ENCODE measurements at regions not wholly inside any gene's neighbourhood (a gene's known extent, or its start where the extent isn't known, plus 50 kb on each side); places are given as distances from the start of the nearest gene placed in this dataset.

DNA sequence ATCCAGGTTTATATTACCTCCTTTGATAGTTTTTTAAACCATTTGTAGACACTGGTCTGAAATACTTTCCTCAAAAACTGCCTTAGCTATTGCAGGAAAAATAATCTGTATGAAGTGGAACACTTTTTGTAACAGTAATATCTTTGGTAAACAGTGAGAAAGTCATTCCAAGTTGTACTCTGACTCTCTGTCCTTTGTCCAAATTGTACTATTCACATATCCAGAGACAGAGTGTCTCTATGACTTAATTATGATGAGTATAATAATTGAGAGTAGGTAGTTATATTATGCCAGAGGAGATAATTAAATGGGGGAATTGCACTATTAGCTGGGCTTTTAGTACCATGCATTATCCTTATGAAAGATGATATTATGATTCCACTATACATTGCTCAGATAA lies 112.6 kb upstream of the LCORL start:
- Histone ChIP-seq H3K27ac (ENCODE audit: low read depth in 2 of 2, low read length in 1 of 2) (no peak overlapping the region), H3K4me2 (no peak overlapping the region), H3K79me2 (ENCODE audit: insufficient read depth) (no peaks in the 10 kb centered on the region), H2AFZ (ENCODE audit: low read depth) (no peak overlapping the region), H3K9ac (no peak overlapping the region), H3K4me3 (ENCODE audit: low read depth in 2 of 2, low read length in 1 of 2) (no peak overlapping the region), H4K20me1 (ENCODE audit: insufficient read depth) (no peaks in the 10 kb centered on the region), H3K4me1 (ENCODE audit: control insufficient read depth in 1 of 2, insufficient read depth in 2 of 2, low read depth in 1 of 2, low read length in 1 of 2) (no peaks in the 10 kb centered on the region), H3K9me2 (no peaks in the 10 kb centered on the region), H3K27me3 (ENCODE audit: insufficient read depth) (no peaks in the 10 kb centered on the region), H3K36me3 (replicated peaks in 1 of 2; ENCODE audit: control insufficient read depth in 1 of 2, insufficient read depth in 2 of 2, low read length in 1 of 2) (no peaks in the 10 kb centered on the region), H3F3A (replicated peaks; ENCODE audit: insufficient read depth) (no peaks in the 10 kb centered on the region), H3K9me3 (no peaks in the 10 kb centered on the region; the same call in 1 of the 2 replicates)
- ChIA-PET CTCF (no interaction called here), POLR2A (no interaction called here)
- no peak for TF ChIP-seq MXI1 (IDR thresholded peaks at IDR 0.05; ENCODE audit: low read depth, low read length)
- TF ChIP-seq NFIC (IDR thresholded peaks at IDR 0.05; ENCODE audit: borderline replicate concordance) = no peak
- TF ChIP-seq RXRA (IDR thresholded peaks at IDR 0.05; ENCODE audit: borderline replicate concordance, low read depth) = no peak
- TF ChIP-seq YY1 (IDR thresholded peaks at IDR 0.05; ENCODE audit: low read depth) = no peak
- no peak for TF ChIP-seq USF1 (IDR thresholded peaks at IDR 0.05; ENCODE audit: borderline replicate concordance, low read depth)
- no peak for TF ChIP-seq ELF1 (IDR thresholded peaks at IDR 0.05)
- no peak for DNase-seq

- POLR2A ChIA-PET = no interaction called here
- Histone ChIP-seq H3K27me3 (ENCODE audit: insufficient read depth) (no peaks in the 10 kb centered on the region), H3K27ac (ENCODE audit: low read depth in 2 of 2, low read length in 1 of 2) (no peak overlapping the region), H3K4me2 (no peak overlapping the region), H3K9ac (no peak overlapping the region), H2AFZ (ENCODE audit: low read depth) (no peak overlapping the region), H3F3A (replicated peaks; ENCODE audit: insufficient read depth) (no peaks in the 10 kb centered on the region), H3K9me3 (no peaks in the 10 kb centered on the region; the same call in 1 of the 2 replicates), H3K36me3 (replicated peaks in 1 of 2; ENCODE audit: control insufficient read depth in 1 of 2, insufficient read depth in 2 of 2, low read length in 1 of 2) (no peaks in the 10 kb centered on the region), H4K20me1 (ENCODE audit: insufficient read depth) (no peaks in the 10 kb centered on the region), H3K9me2 (no peaks in the 10 kb centered on the region), H3K79me2 (ENCODE audit: insufficient read depth) (no peaks in the 10 kb centered on the region), H3K4me1 (ENCODE audit: control insufficient read depth in 1 of 2, insufficient read depth in 2 of 2, low read depth in 1 of 2, low read length in 1 of 2) (no peaks in the 10 kb centered on the region), H3K4me3 (ENCODE audit: low read depth in 2 of 2, low read length in 1 of 2) (no peak overlapping the region)
- DNase-seq = no peak
- CTCF ChIA-PET = interaction anchor here (1.1 kb wide), 1 partner anchor 54 kb away, joined by 3 read pairs; no protein-coding TSS in a partner anchor
- WGBS (ENCODE audit: low lambda C conversion rate) = 64% methylated on average over 3 of the region's 3 CpGs
- TF ChIP-seq EZH2phosphoT487 (IDR thresholded peaks at IDR 0.05; ENCODE audit: borderline replicate concordance, low read depth) = no peak
- TF ChIP-seq USF1 (IDR thresholded peaks at IDR 0.05; ENCODE audit: borderline replicate concordance, low read depth) = no peak
- no peak for TF ChIP-seq FOXM1 (IDR thresholded peaks at IDR 0.05; ENCODE audit: low read depth)
- no peak for TF ChIP-seq TCF12 (IDR thresholded peaks at IDR 0.05)
- no peak for TF ChIP-seq ELF1 (IDR thresholded peaks at IDR 0.05)
- TF ChIP-seq, protein P1, sequence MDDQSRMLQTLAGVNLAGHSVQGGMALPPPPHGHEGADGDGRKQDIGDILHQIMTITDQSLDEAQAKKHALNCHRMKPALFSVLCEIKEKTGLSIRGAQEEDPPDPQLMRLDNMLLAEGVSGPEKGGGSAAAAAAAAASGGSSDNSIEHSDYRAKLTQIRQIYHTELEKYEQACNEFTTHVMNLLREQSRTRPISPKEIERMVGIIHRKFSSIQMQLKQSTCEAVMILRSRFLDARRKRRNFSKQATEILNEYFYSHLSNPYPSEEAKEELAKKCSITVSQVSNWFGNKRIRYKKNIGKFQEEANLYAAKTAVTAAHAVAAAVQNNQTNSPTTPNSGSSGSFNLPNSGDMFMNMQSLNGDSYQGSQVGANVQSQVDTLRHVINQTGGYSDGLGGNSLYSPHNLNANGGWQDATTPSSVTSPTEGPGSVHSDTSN (IDR thresholded peaks at IDR 0.05) = no peak
- no peak for TF ChIP-seq GABPA (IDR thresholded peaks at IDR 0.05; ENCODE audit: low read depth)
- TF ChIP-seq MXI1 (IDR thresholded peaks at IDR 0.05; ENCODE audit: low read depth, low read length) = no peak
- no peak for TF ChIP-seq REST (IDR thresholded peaks at IDR 0.05; ENCODE audit: low read depth, low read length)
- no peak for TF ChIP-seq MEF2A (IDR thresholded peaks at IDR 0.05; ENCODE audit: borderline replicate concordance, low read depth)
- no peak for TF ChIP-seq TEAD4 (IDR thresholded peaks at IDR 0.05; ENCODE audit: borderline replicate concordance, insufficient read depth)
- no peak for TF ChIP-seq GATA2 (CRISPR knock-in tag; IDR thresholded peaks at IDR 0.05)
- TF ChIP-seq TAF1 (IDR thresholded peaks at IDR 0.05; ENCODE audit: borderline replicate concordance, low read depth, low read length) = no peak
- no peak for TF ChIP-seq RFX5 (IDR thresholded peaks at IDR 0.05; ENCODE audit: low read length)
- TF ChIP-seq POLR2AphosphoS5 (IDR thresholded peaks at IDR 0.05; ENCODE audit: low read depth, low read length) = no peak
- no peak for TF ChIP-seq SIN3A (IDR thresholded peaks at IDR 0.05; ENCODE audit: borderline replicate concordance, low read depth, low read length)
- no peak for TF ChIP-seq NFIC (IDR thresholded peaks at IDR 0.05; ENCODE audit: borderline replicate concordance)
- no peak for TF ChIP-seq FOXJ3 (CRISPR knock-in tag; IDR thresholded peaks at IDR 0.05)
- no peak for TF ChIP-seq FOSL2 (IDR thresholded peaks at IDR 0.05; ENCODE audit: borderline replicate concordance, low read depth)
Observed at GRCh38 chr4:18130256-18130655, 108.7 kb upstream of the LCORL start.

Measured in SK-N-SH (cell line).